EL (cell line): ENCODE measurements at regions not wholly inside any gene's neighbourhood (a gene's known extent, or its start where the extent isn't known, plus 50 kb on each side); places are given as distances from the start of the nearest gene placed in this dataset.

ENCODE experiments used
- DNase-seq: peaks from one replicate; pipeline ENCODE4 v3.0.0-alpha.2; 2016

GRCh38 chr12:46461459-46461858, 88.9 kb upstream of the SLC38A2 start:
- DNase-seq = no peak

GRCh38 chr12:46460682-46461210, 88.2 kb upstream of the SLC38A2 start:
- no peak for DNase-seq

- no peak for DNase-seq
These were observed 87.4 kb upstream of the SLC38A2 start for GRCh38 chr12:46459861-46460545.

- peak; percentile 65 for DNase-seq
These were observed 86.5 kb upstream of the SLC38A2 start for GRCh38 chr12:46459111-46459510.

GRCh38 chr12:46458500-46459102, 86.0 kb upstream of the SLC38A2 start:
- DNase-seq = no peak

GRCh38 chr12:46457958-46458357, 85.4 kb upstream of the SLC38A2 start:
- DNase-seq = no peak

GRCh38 chr12:46456356-46457334, 84.1 kb upstream of the SLC38A2 start:
- DNase-seq = no peak

- DNase-seq = no peak
These were observed 83.2 kb upstream of the SLC38A2 start for GRCh38 chr12:46455648-46456352.

- DNase-seq = no peak
These were observed 82.4 kb upstream of the SLC38A2 start for GRCh38 chr12:46454981-46455380.

GRCh38 chr12:46453428-46453827, 80.9 kb upstream of the SLC38A2 start:
- DNase-seq = no peak

GRCh38 chr12:46452776-46453175, 80.2 kb upstream of the SLC38A2 start:
- no peak for DNase-seq

GRCh38 chr12:46452061-46452615, 79.6 kb upstream of the SLC38A2 start:
- DNase-seq = peak; percentile 59

- no peak for DNase-seq
These were observed 78.9 kb upstream of the SLC38A2 start for GRCh38 chr12:46451276-46452021.

- no peak for DNase-seq
These were observed 77.7 kb upstream of the SLC38A2 start for GRCh38 chr12:46450279-46450748.

- no peak for DNase-seq
These were observed 77.3 kb upstream of the SLC38A2 start for GRCh38 chr12:46449856-46450255.

- no peak for DNase-seq
These were observed 76.7 kb upstream of the SLC38A2 start for GRCh38 chr12:46449316-46449715.

- DNase-seq = no peak
These were observed 74.1 kb upstream of the SLC38A2 start for GRCh38 chr12:46446645-46447044.

- DNase-seq = no peak
These were observed 73.1 kb upstream of the SLC38A2 start for GRCh38 chr12:46445551-46446235.

- no peak for DNase-seq
These were observed 72.5 kb upstream of the SLC38A2 start for GRCh38 chr12:46445093-46445492.

GRCh38 chr12:46443594-46444263, 71.2 kb upstream of the SLC38A2 start:
- no peak for DNase-seq
